HFF-Myc (cell line): ENCODE measurements at regions not wholly inside any gene's neighbourhood (a gene's known extent, or its start where the extent isn't known, plus 50 kb on each side); places are given as distances from the start of the nearest gene placed in this dataset.

Experiments used
- DNase-seq: peaks from one replicate; pipeline ENCODE4 v3.0.0-alpha.2; 2011; ENCODE audit warnings: low read depth; ENCODE audit errors: extremely low read depth
- H3K4me3 ChIP-seq: replicated peaks from 2 replicates; pipeline ENCODE4 v1.5.1; 2011; ENCODE audit warnings: low read depth, mild to moderate bottlenecking, control low read depth, low read length
- TF ChIP-seq, protein P1 (sequence below): IDR thresholded peaks from 2 replicates; pipeline ENCODE4 v1.5.1; 2012; ENCODE audit warnings: mild to moderate bottlenecking, low read depth, low read length, control low read depth; ENCODE audit errors: missing control alignments

DNA sequence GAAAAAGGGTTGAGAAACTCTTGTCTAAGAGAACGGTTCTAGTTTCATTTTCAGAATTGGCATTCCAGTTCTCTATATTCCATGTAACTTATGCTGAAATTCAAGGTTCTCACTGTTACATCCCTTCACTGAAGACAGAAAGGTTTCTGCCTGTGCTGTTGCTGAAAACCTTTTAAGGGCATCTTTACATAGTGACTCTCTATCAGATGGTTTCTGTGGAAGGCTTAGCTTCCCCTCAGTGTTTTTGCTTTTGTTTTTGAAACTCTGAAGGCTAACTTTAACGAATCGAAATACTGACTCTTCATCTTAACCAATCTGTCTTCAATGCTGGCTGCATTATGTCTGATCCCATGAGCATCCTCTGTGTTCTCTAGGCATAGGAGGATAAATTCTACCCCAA lies 1286.2 kb upstream of the EYS start:
- TF ChIP-seq, protein P1, sequence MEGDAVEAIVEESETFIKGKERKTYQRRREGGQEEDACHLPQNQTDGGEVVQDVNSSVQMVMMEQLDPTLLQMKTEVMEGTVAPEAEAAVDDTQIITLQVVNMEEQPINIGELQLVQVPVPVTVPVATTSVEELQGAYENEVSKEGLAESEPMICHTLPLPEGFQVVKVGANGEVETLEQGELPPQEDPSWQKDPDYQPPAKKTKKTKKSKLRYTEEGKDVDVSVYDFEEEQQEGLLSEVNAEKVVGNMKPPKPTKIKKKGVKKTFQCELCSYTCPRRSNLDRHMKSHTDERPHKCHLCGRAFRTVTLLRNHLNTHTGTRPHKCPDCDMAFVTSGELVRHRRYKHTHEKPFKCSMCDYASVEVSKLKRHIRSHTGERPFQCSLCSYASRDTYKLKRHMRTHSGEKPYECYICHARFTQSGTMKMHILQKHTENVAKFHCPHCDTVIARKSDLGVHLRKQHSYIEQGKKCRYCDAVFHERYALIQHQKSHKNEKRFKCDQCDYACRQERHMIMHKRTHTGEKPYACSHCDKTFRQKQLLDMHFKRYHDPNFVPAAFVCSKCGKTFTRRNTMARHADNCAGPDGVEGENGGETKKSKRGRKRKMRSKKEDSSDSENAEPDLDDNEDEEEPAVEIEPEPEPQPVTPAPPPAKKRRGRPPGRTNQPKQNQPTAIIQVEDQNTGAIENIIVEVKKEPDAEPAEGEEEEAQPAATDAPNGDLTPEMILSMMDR, result no peak
- no peak for DNase-seq
- no peak overlapping the region for H3K4me3 ChIP-seq

DNA sequence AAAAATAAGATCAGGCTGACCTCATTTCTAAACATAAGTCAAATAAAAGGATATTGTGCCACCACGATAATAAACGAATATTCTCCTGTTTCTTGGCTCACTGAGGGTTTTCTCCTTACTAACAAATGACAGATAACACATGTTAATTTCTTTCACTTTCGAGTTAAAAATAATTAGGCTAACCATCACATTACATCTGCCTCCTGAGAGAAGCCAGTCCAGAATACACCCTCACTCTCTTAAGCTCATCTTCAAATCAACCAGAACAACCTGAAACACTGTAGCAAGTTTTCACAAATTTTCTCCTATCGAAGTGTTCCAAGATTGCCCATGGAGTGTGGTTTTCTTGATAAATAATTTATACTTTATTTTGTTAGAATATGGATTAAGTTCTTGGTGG lies 1285.6 kb upstream of the EYS start:
- no peak for DNase-seq
- TF ChIP-seq, protein P1, result no peak
- H3K4me3 ChIP-seq, result no peak overlapping the region

DNA sequence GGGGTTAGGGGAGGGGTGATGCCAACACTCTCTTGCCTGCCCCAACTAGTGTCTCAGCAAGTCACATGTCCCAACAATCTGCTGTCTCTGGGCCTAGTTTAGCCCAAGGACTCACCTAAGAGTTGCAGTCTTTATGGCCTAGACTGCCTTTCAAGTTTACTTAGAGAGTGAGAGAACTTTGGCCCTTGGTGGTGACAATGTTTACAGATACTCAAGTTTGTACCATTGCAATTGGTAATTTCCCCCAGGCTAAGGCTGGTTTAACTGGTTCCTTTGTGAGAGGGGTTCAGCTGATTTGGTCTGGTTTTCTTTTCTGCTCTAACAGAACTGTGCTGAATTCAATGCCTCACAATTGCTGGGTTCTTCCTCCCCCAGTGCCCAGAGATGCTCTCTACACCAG lies 1279.9 kb upstream of the EYS start:
- no peak for DNase-seq
- H3K4me3 ChIP-seq, result no peak overlapping the region
- TF ChIP-seq, protein P1, result no peak

DNA sequence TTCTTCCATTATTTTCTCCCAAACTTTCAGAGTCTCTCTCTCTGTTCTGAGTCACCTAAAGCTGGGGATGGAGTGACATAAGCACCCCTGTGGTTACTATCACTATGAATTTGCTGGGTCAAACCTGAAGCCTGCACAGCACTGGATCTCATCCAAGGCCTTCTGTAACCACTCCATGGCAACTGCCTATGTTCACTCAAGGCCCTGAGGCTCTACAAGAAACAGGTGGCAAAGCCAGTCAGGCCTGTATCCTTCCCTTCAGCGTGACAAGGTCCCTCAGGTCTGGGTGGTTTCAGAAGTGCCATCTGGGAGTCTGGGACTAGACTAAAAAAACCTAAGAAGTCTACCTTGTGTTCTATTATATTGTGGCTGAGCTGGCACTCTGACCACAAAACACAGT lies 1278.8 kb upstream of the EYS start:
- no peak overlapping the region for H3K4me3 ChIP-seq
- TF ChIP-seq, protein P1, result no peak
- no peak for DNase-seq

DNA sequence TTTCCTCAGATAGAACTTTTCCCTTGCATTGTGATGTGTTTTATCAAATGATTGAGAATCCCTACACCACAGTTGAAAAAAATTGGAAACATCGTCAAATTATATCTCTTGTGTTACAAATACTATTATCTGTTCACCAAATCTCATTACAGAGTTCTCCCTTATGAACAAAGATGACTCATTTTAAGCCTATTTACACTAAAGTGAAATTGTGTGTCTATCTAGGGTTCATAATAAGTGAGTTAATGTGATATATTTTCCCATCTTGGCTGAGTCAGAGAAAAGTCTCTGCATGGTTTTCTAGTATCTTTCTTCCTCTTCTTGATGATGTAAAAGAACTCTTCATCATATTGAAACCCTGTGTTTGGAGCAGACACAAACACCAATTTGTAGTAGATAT lies 1263.3 kb upstream of the EYS start:
- TF ChIP-seq, protein P1, result no peak
- no peak overlapping the region for H3K4me3 ChIP-seq
- DNase-seq, result no peak

DNA sequence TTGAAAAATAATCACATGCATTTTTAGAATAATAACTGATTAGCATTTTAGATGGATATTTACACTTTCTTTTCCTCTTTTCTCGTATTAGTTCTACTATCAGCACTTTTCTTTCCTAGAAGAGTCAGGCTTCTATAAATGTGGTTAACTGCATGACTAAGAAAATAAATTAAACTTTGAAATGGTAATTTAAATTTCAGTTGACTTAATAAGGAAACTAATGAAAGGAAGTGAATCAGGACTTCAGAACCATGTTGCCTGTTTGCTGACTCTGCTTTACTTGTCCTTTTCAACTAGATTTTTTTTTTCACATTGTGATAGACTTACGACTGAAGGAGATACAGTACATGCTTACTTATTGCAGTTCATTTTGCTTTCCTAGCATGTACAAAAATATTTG lies 1258.2 kb upstream of the EYS start:
- TF ChIP-seq, protein P1, result no peak
- DNase-seq, result no peak
- H3K4me3 ChIP-seq, result no peak overlapping the region

DNA sequence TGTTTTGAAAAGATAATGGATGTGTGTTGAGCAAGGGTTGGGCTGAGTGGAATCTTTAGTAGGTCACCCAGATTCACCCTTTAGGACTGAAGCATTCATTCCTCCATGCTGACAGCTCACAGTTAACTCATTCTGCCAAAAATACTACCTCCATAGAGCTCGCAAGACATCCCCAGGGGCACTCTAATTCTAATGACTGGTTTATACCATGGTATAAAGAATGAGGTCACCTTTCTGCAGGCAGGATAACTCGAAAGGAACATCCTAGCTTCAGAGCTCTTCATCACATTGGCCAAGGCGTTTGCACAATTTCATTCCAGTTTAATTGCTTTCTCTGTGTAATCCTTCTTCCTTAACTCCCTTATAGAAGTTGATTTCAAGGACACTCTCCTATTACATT lies 1257.2 kb upstream of the EYS start:
- H3K4me3 ChIP-seq, result no peak overlapping the region
- no peak for DNase-seq
- TF ChIP-seq, protein P1, result no peak
